ENCODE measurements at regions not wholly inside any gene's neighbourhood (a gene's known extent, or its start where the extent isn't known, plus 50 kb on each side); places are given as distances from the start of the nearest gene placed in this dataset.

GRCh38 chr13:111516712-111517640, 196.5 kb downstream of the TEX29 start:
- DNase-seq (ENCODE audit: low read depth in 3 of 3): no peak

GRCh38 chr13:111517641-111518010, 197.2 kb downstream of the TEX29 start:
- no peak for DNase-seq (ENCODE audit: low read depth in 3 of 3)

DNA sequence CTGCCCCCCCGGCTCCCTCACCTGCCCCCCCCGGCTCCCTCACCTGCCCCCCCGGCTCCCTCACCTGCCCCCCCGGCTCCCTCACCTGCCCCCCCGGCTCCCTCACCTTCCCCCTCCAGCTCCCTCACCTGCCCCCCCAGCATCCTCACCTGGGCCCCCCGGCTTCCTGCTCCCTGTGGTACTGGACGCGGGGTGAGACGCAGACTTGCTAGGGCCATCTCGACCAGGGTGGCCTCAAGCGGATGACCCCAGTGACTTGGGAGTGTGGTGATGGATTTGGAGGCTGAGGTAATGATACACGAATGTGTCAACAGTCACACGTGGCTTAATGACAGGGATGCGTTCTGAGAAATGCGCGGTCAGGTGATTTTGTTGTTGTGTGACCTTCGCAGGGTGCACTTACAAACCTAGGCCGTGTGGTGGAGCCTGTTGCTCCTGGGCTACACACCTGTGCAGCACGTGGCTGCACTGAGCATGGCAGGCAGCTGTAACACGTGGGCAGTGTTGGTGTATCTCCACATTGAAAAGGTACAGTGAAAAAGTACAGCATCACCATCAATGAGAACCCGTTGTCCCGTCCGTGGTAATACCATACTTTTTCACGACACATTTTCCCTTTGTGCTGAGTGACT, 197.8 kb downstream of the TEX29 start:
- DNase-seq (ENCODE audit: low read depth in 3 of 3): no peak

DNA sequence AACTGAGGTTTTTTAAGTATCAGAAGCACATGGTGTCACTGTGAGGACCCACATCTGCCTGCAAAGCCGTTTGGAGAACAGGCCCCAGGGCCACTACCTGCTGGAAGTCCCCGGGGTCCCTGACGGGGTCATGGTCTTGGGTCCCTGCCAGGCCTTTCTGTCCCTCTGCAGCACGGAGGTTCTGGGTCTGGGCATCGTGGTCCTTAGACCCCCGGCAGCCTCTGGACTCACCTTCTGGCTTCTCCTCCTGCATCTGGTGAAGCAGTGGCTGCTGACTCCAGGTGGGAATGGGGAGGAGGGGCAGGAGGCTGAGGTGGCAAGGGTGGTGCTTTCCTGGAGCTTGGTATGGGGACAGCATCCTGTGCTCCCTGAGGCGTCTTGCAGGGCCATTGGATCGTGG, 198.6 kb downstream of the TEX29 start:
- DNase-seq (ENCODE audit: low read depth in 3 of 3): no peak

- DNase-seq (ENCODE audit: low read depth in 3 of 3): no peak
These were observed 199.2 kb downstream of the TEX29 start for GRCh38 chr13:111519490-111520170.

DNA sequence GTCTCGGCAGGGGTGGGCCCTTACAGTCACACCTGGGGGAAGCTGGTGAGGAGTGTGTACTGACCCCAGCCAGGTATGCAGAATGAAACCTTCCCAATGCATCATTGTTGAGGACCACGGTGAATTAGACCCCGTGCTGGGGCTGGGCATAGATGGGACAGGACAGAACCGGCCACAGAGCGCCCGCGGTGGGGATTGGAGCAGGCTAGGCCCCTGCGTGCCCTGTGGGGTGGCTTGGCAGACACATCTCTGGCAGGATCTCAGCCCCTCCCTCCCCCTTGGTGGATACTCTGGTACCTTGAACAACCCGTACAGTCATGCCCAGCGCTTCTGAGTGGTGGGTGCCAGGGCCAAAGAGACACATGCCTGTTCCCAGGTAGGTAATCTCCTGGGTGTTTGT, 200.6 kb downstream of the TEX29 start:
- DNase-seq (ENCODE audit: low read depth in 3 of 3): no peak

DNA sequence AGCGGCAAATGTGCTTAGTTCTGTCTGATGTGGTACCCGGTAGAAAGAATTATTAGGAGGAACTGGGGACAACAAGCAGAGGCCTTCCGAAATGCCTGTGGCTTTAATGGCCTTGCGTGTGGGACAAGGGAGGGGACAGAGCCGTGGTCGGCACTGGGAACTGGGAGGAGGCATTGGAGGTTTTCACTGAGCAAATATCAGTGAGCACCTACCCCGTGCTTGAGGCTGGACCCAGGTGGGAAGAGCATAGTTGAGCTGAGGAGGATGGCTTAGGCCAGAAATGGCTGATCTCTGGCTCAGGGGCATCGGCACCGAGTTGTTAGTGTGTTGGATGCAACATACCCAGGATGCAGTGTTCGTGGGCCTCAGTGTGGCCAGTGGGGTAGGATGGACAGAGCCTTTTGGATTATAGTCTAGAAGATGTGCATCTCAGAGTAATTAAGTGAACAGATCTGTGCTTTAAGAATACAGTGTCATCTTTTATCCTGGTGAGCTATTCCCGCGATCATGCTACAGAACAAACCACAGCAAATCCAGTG, 201.3 kb downstream of the TEX29 start:
- DNase-seq (ENCODE audit: low read depth in 3 of 3): no peak

- DNase-seq (ENCODE audit: low read depth in 3 of 3): no peak
These were observed 205.1 kb downstream of the TEX29 start for GRCh38 chr13:111525320-111526118.

DNA sequence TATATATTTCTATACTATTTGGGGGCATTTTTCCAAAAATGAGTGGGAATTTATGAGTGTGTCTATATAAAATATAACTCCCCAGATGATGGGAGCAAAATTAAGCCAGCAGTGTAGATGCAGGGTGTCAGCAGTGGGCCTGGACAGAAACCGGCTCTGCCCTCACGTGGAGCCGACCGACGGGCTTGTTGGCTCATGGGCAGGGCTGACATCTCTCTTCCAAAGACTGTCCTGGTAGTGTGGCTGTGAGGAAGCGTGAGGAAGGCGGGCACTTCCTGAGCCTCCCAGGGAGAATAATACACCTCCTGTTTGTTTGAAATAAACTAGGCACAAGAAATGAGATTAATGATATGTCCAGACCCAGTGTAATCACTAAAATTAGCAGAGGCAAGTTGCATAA, 206.5 kb downstream of the TEX29 start:
- DNase-seq (ENCODE audit: low read depth in 3 of 3): no peak

DNA sequence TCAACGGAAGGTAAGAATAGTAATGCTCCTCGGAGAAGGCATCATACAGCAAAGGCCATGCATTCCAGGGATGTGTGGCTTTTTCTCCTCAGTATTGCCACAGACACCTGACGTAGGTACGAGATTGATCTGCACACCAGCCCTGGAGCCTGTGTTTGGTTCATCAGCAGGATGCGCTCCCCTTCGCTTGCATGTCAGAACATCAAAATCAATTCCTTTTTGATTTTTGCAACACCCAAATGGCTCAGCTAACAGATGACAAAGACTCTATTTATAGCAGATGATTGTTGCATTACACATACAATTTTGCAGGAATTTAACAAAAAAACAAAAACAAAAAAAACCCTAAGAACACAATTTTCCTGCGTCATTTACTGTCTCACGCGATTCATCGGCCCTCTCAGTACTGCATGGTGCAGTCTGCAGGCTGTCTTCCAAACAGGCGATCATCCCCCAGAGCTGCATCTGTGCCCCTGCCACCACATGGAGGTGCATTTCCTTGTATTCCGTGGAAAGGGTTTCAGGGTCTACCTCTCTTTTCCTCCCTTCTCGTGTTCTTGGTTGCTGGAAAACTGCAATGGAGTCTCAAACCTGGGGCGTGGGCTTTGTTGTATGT, 207.3 kb downstream of the TEX29 start:
- no peak for DNase-seq (ENCODE audit: low read depth in 3 of 3)

DNA sequence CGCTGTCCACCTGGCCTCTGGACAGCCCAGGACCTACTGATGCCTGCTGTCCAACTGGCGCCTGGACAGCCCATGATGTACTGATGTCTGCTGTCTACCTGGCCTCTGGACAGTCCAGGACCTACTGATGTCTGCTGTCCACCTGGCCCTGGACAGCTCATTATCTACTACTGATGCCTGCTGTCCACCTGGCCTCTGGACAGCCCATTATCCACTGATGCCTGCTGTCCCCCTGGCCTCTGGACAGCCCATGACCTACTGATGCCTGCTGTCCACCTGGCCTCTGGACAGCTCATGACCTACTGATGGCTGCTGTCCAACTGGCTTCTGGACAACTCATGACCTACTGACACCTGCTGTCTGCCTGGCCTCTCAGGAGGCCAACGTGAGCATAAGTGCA, 208.1 kb downstream of the TEX29 start:
- DNase-seq (ENCODE audit: low read depth in 3 of 3): no peak

DNA sequence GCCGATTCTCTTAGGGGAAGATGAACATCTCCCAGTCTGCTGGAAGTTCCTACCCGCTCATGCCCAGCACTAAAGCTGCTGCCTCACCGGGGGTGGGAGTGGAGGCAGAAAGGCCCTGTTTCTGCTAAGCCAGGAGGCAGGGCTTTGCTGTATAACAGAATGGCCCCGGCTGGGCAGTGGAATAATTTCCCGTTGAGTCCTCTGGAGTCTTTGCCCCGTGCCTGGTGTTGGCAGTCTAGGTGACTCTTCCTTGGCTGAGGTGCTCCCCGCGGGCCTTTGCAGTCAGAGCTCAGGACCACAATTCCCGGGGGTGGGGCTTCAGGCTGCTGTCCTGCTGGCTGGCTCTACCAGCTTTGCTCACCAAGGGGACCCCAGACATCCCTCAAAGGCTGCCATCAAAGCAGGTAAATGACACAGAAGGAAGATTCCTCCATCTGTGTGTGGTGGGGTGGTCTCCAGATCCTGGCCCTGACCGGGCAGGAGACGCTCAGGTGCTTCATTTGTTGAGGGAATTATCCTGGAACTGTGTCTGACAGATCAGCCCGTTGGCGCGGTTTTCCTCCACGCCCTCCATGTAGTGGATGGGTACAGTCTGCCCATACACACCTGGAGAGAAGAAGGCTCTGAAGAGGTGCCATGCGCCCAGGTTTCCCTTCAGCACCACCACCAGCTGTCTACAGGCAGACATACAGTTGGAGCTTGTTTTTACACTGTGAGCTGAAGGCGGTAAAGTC, 209.9 kb downstream of the TEX29 start:
- DNase-seq (ENCODE audit: low read depth in 3 of 3): no peak

DNA sequence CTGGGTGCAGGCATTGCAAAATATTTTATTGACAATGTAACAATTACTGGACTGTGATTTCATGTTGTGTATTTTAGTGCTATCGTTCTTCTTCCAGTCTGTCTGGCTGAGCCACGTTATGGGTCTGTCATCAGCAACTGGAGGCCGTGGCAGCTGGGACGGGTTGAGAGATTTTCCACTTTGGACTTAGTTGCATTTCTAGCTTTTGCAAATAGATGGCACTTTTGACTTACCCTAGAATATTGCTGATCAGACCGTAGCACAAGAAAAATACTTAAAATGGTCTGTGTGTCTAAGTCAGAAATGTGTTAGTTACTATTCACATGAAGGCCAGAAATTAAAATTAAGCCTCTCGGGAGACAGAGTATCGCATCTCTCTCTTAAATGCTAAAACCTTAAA, 211.1 kb downstream of the TEX29 start:
- no peak for DNase-seq (ENCODE audit: low read depth in 3 of 3)

- no peak for DNase-seq (ENCODE audit: low read depth in 3 of 3)
These were observed 211.7 kb downstream of the TEX29 start for GRCh38 chr13:111532111-111532510.

- no peak for DNase-seq (ENCODE audit: low read depth in 3 of 3)
These were observed 213.7 kb downstream of the TEX29 start for GRCh38 chr13:111533900-111534683.

GRCh38 chr13:111534751-111535522, 214.5 kb downstream of the TEX29 start:
- no peak for DNase-seq (ENCODE audit: low read depth in 3 of 3)

- no peak for DNase-seq (ENCODE audit: low read depth in 3 of 3)
These were observed 215.0 kb downstream of the TEX29 start for GRCh38 chr13:111535523-111535811.

DNA sequence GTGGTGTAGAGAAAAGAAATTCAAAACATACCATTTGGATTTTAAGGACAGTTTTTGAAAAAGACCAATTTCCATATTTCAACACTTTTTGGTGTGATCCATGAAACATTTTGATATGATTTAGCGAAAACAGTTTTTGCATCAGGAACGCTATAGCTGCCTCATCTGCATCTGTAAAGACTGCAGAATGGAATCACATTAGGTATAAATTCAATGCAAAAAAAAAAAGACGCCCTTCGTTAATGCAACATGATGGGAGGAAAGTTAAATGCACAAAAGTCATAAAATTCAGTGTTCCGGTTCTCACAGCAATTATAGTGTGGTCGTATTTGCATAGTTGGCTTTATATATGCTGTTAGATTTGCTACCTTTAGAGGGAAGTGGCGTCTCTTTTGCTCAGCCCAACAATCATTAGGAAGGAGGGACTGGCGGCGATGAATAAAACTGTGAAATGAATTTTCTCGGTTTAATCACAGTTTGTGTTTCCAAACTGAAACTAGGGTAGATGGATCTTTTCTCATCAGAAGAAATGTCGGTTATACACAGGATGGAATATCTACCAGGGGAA, 215.7 kb downstream of the TEX29 start:
- DNase-seq (ENCODE audit: low read depth in 3 of 3): no peak

Data from stimulated activated CD4-positive, alpha-beta T cell treated with anti-CD3 and anti-CD28 coated beads, TNF-alpha, amount 100 ng/mL, for 4 hours (primary cell).